Activated CD4-positive, alpha-beta T cell treated with anti-CD3 and anti-CD28 coated beads, Interleukin-10, Interleukin-2, amounts not matched to agents 100 ng/mL and 50 ng/mL, durations not matched to agents 16 hours and 8 hours (primary cell): ENCODE measurements at regions not wholly inside any gene's neighbourhood (a gene's known extent, or its start where the extent isn't known, plus 50 kb on each side); places are given as distances from the start of the nearest gene placed in this dataset.
"Not testable (repeated sequence)": the region's sequence is repeated elsewhere in the genome, so short reads cannot be mapped to it uniquely, and the experiment has no call there.

Experiments used
- DNase-seq: peaks from one replicate; pipeline ENCODE4 v3.0.0-alpha.2; 2020

DNA sequence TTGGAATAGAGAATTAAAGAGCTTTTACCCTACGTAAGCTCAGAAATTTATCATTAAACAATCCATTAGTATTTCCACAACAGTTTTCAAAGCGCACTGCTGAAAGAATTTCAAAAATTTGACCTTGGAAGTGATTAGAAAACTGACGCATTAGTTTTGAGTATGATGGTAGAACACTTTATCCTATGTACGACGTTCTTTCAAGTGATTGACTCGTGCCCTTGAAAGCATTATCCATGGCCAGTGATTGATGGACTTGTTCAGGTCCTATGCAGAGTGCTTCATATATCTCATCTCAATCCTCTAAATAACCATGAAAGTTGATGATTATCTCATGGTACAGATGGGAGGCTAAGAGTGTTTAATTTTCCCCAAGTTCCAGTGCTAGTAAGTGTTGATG lies 697.2 kb downstream of the USP25 start:
- DNase-seq: no peak

DNA sequence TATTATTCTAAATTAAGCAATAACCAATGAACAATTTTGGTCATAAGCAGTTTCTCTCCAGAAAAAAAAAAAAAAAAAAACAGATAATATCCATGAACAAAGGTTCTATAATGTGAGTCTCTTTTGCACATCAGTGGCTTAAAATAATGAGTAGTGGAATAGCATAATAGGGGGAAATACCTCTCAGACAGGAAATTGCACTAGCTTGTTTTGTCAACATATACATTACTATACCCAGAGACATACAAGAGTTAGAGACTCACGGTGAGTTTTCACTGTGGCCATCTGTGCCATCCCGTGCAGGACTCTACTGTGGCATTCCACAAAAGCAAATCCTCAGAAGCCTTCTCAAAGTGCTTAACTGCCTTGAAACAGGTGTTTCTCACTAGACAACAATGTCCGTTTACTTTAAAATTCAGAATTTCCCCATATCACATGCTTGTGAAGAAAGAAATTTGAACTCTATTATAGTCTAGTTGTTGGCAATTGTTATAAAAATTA lies 697.9 kb downstream of the USP25 start:
- no peak for DNase-seq

GRCh38 chr21:16437586-16437985 lies 707.8 kb downstream of the USP25 start:
- DNase-seq: no peak

- no peak for DNase-seq
These were observed 709.0 kb downstream of the USP25 start for GRCh38 chr21:16438761-16439160.

GRCh38 chr21:16441789-16442188 lies 712.0 kb downstream of the USP25 start:
- DNase-seq: no peak

GRCh38 chr21:16454399-16454798 lies 724.6 kb downstream of the USP25 start:
- no peak for DNase-seq

- DNase-seq: no peak
These were observed 725.7 kb downstream of the USP25 start for GRCh38 chr21:16455526-16455925.

DNA sequence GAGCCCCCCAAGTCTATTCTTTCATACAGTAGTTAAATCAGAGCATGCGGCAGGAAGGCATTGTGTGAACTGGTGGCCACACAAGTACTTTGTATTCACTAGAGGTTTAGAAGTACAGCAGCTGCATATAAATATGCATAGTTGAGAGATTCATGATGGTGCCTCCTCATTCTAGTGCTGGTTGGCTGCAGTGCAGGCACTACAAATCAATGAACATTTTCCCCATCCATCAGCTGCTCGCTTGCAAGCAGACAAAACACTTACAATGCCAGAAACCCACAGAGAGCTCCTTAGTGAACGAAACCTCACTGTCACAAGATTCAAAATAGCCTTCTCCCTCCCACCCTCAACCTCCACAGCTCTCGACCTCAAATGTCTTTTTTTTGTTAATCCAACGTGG lies 726.2 kb downstream of the USP25 start:
- no peak for DNase-seq

DNA sequence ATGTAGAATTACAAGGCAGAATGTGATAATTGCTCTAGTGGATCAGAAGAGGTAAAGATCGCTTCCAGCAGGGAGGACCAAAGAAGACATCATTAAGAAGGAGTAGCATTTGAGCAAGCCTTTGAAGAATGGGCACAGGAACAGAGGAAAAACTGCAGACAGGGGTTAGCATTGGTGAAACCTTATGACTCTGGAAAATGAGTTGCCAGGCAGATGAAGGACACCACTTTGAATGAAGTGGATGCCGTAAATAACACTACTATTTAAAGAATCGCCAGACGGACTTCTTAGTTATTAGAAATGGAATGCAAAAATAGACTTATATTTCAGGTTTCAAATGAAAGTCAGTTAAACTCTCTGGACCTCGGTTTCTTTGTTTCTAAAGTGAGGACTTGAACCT lies 727.7 kb downstream of the USP25 start:
- DNase-seq: no peak

DNA sequence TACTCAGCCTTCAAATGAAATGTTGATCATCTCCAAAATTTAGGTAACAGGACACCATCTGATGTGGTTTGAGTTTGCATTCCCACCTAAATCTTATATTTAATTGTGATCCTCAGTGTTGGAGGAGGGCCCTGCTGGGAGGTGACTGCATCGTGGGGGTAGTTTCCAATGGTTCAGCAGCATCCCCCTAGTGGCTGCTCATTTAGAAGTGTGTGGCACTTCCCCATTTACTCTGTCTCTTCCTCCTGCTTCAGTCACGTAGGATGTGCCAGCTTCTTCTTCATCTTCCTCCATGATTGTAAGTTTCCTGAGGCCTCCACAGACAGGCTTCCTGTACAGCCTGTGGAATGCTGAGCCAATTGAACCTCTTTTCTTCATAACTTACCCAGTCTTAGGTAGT lies 731.2 kb downstream of the USP25 start:
- DNase-seq: no peak

GRCh38 chr21:16464211-16464889 lies 734.6 kb downstream of the USP25 start:
- DNase-seq: not testable (repeated sequence)

DNA sequence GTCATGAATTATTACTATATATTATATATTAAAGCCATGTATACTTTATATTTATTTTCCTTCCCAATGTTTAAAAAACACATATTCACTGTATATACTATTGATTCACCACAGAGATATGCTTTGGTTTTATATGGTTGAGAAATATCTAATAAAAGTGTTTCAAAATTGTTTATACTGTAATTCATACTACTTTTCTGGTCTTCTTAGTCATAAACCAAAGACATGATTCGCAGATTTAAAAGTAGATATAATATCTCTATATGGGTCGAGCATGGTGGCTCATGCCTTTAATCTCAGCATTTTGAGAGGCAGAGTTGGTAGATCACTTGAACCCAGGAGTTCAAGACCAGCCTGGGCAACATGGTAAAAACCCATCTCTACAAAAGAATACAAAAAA lies 738.4 kb downstream of the USP25 start:
- no peak for DNase-seq

GRCh38 chr21:16473988-16474387 lies 744.2 kb downstream of the USP25 start:
- no peak for DNase-seq

DNA sequence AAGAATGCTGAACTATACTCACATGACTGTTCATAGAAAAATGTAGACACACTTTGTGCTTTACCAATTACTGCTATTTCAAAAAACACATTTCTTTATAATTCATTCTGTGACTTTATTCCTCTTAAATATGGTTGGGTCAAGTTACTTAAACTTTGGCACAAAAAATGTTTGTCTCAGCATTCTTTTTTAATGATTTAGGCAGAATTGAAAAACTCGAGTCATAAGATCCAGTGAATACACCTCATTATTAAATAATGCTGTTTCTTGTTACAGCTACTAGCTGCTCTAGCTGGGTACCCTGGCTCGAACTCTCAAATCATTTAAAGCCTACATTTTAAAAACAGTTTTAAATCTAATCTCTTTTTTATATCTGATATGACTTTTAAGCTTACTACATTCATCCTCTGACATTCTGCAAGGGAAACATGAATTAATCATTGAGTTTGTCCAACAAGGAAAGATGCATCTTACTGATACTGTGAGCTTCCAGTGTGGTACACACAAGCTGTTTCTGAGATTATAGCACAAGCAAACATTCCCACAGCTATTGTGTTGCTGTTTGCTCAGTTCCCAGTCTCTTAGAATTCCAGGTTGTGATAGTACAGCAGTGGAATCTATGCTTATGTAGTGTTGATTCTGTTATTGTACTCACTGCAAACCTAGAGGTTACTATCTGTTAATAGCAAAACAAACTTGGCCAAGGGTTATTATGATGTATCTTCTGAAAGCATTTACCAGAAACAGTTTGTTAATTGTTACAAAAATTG lies 746.5 kb downstream of the USP25 start:
- no peak for DNase-seq

DNA sequence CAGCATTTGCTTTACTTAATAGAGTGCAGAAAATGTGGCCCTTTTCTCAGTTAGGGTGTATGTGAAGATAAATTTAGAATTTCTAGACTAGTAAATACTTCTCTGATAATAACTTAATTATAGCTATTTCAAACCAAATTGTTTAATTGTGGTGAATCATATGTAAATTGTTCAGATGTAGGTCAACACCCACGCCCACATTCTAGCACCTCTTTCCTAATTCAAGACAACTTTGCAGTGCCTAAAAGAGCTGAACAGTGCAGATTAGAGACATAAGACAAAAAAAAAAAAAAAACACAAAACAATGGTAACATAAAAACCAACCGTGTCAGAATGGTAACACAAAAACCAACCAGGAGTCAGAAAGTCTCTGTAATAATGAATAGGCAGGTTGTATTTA lies 758.3 kb downstream of the USP25 start:
- no peak for DNase-seq

DNA sequence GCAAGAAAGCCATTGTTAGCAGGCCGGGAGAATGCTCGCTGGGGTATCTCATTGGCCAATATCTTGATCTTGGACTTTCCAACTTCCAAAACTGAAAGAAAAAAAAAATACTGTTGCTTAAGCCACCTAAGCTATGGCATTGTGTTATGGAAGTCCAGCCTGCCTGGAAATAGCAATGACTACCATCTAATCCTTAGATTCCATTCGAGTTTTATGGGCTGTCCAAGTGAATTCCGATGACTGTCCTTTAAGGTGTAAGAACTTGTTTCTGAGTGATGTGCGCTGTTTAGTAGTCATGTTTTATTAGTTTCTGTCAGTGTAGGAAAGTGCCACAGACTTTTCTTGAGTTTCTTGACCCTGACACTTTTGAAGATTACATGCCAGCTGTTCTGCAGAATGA lies 762.6 kb downstream of the USP25 start:
- DNase-seq: no peak

DNA sequence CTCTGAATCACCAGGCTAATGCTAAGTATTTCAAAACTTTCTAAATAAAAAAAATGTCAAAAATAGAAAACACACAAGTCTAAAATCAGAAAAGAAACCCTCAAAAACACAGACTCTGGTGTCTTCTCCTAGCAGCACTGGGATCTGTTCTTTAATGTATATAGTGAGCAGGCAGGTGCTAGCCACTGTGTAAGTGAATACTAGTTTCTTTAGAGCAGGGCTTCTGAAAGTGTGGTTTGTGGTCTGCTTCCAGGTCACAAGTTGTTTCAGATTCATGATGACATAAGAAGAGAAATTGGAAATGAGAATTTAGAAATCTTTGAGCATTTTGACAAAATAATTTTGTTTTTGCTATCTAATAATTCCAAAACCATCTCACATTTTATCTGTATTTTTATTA lies 763.1 kb downstream of the USP25 start:
- no peak for DNase-seq

DNA sequence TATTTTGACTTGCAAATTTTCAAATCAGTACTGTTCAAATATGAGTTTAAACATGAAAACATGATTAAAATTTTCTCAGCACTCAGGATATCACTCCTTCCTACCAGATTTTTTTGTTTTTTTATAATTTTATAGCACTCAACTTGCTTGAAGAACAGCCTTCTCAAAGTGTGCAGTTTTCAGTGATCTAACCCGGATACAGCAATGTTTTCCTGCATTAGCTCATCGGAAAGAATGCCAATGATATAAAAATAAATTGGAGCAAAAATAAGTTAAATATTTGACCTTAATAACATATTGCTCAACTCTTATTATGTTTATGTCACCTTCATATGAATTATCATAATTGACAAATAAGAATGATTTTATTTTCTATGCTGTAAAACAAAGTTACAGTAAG lies 766.8 kb downstream of the USP25 start:
- no peak for DNase-seq

DNA sequence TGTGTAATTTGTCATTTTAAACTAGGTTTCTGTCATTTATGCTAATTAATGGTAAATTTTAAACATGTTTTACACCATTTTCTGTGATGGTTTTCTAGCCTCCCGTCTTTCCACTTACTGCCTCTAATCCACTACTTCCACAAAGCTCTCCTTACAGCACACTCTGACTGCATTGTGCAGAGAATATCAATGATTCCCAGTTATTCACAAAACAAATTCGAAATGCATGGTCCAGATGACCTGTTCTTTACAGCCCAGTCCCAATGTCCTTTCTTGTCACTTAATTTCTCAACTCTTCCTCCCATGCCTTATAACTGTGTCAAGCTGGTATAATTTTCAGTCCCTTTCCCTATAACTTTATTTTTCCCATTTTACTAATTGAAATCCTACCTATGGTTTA lies 770.5 kb downstream of the USP25 start:
- no peak for DNase-seq

GRCh38 chr21:16502273-16502672 lies 772.5 kb downstream of the USP25 start:
- no peak for DNase-seq

DNA sequence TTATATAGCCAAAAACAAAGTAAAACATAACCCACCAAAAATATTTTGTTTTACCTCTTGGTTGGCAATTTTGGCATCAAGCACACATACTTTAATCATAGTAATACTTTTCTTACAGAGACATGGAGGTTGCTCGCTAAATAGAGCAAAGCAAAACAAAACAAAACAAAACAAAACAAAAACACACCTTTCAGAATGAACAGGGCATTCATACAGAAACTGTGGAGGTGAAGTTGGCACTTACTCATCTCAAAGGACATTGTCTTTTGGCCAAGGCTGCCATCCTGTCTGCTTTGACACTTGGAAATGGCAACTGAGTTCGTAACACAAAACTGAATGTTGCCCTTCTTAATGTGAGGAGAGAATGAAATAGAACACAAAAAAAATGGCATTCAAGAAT lies 773.1 kb downstream of the USP25 start:
- DNase-seq: no peak

- DNase-seq: no peak
These were observed 774.5 kb downstream of the USP25 start for GRCh38 chr21:16504281-16504680.

DNA sequence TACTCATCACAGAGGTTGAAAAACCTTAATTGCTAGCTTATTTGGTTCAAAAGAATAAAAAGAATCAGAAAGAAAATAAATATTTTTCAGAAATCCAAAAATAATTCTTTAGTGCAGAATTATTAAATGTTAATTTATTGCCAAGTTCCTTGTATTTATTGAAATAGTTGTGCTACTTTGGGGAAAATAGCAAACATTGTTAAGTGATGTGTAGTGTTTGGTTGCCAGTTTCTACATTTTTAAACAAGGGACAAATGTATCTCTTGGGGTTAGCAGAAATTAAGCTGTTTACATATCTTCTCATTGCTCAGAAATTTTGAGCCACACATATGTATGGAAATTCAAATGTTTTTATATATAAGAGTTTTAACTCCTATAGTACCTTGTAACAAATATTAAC lies 775.0 kb downstream of the USP25 start:
- DNase-seq: no peak

DNA sequence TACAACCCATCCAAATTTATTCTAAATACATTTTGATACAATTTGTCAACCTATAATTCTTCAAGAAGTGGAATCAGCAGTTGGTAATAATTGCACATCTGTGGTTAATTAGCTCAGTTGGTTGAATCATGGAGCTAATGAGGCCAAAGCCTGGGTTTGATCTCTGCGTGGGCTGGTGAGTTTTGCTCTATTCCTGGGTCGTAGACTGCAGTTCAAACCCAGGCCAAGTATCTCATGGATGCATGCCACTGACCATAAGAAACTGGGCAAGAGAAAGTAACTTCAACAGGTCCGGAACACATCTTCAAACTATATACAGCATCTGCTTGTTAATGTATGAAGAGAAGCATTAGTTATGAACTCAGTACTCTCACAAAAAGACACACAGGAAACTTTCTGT lies 779.7 kb downstream of the USP25 start:
- no peak for DNase-seq

- DNase-seq: no peak
These were observed 784.5 kb downstream of the USP25 start for GRCh38 chr21:16514316-16514715.
